ENCODE measurements at regions not wholly inside any gene's neighbourhood (a gene's known extent, or its start where the extent isn't known, plus 50 kb on each side); places are given as distances from the start of the nearest gene placed in this dataset.

- Histone ChIP-seq H3K79me1 (ENCODE audit: insufficient read depth, low read depth, low read length, poor library complexity, severe bottlenecking) (no peaks in the 10 kb centered on the region), H3K14ac (ENCODE audit: insufficient read depth, low read length) (no peak overlapping the region), H2BK12ac (ENCODE audit: insufficient read length, low read depth, low read length) (no peak overlapping the region), H3K23me2 (ENCODE audit: insufficient read length, low read depth, low read length, poor library complexity, severe bottlenecking) (no peaks in the 10 kb centered on the region), H3K4ac (ENCODE audit: low read depth, low read length) (no peak overlapping the region), H2BK120ac (ENCODE audit: low read depth, low read length, poor library complexity, severe bottlenecking) (no peak overlapping the region), H3K27me3 (ENCODE audit: insufficient read depth, low read length) (no peaks in the 10 kb centered on the region), H4K8ac (replicated peaks; ENCODE audit: insufficient read length, low read depth, low read length) (no peak overlapping the region), H2BK20ac (ENCODE audit: low read depth, low read length, poor library complexity, severe bottlenecking) (no peak overlapping the region), H3K9me3 (ENCODE audit: control insufficient read depth, low read depth, low read length) (no peaks in the 10 kb centered on the region), H3K23ac (ENCODE audit: insufficient read length, low read depth, low read length) (no peak overlapping the region), H4K91ac (ENCODE audit: insufficient read length, low read depth, low read length) (no peak overlapping the region), H2BK15ac (ENCODE audit: low read depth, low read length) (no peak overlapping the region), H4K20me1 (ENCODE audit: control insufficient read depth, insufficient read depth, insufficient read length) (no peaks in the 10 kb centered on the region), H3K27ac (ENCODE audit: insufficient read length, low read depth, low read length) (no peak overlapping the region), H3K18ac (ENCODE audit: insufficient read length, low read depth, low read length) (no peak overlapping the region), H2BK5ac (ENCODE audit: insufficient read length, low read length) (no peak overlapping the region), H2AFZ (ENCODE audit: low read length) (no peak overlapping the region), H3K56ac (ENCODE audit: insufficient read length, low read depth, low read length) (no peak overlapping the region), H2AK5ac (ENCODE audit: insufficient read length, low read length) (no peak overlapping the region), H3T11ph (ENCODE audit: low read length) (no peak overlapping the region), H3K9ac (ENCODE audit: extremely low read depth, insufficient read length, low read length) (no peak overlapping the region), H3K4me2 (ENCODE audit: insufficient read depth, insufficient read length, low read length) (no peak overlapping the region), H3K79me2 (ENCODE audit: insufficient read depth, low read length) (no peaks in the 10 kb centered on the region), H3K4me1 (ENCODE audit: insufficient read depth, low read length) (no peaks in the 10 kb centered on the region), H4K5ac (ENCODE audit: insufficient read length, low read depth, low read length) (no peak overlapping the region)
- H3K9me3 Mint-ChIP-seq = peaks cover 12 to 15% of the 10 kb centered on the region in 2 experiments
- TF ChIP-seq CTCF (conservative IDR thresholded peaks at IDR 0.05) = no peak
- H3K27me3 Mint-ChIP-seq (ENCODE audit: low read depth) = no peaks in the 10 kb centered on the region
- WGBS (ENCODE audit: extremely low coverage, insufficient read length, low lambda C conversion rate) = no CpG with 5 or more reads among the region's 5 CpGs
- H3K27ac Mint-ChIP-seq = no peak overlapping the region
- peaks cover 2 to 15% (median 4%) of the 10 kb centered on the region in 3 experiments; a peak in 3 of 7 replicates for H3K36me3 Mint-ChIP-seq (ENCODE audit: insufficient read depth in 1 of 3, low read depth in 3 of 3)
- DNase-seq = no peak
- no peaks in the 10 kb centered on the region for H3K4me1 Mint-ChIP-seq
- H3K4me3 Mint-ChIP-seq = no peak overlapping the region
Observed at GRCh38 chr15:37582852-37583251, 351.6 kb upstream of the TMCO5A start.
